MG63 (cell line): ENCODE measurements at regions not wholly inside any gene's neighbourhood (a gene's known extent, or its start where the extent isn't known, plus 50 kb on each side); places are given as distances from the start of the nearest gene placed in this dataset.
"Not testable (repeated sequence)": the region's sequence is repeated elsewhere in the genome, so short reads cannot be mapped to it uniquely, and the experiment has no call there.

Experiments used
- DNase-seq: peaks from one replicate; pipeline ENCODE4 v3.0.0-alpha.2; 2020
- H3K27me3 ChIP-seq: fragments of 250-450 bp; sonication (Bioruptor Pico); 2 replicates; pipeline ENCODE4 v1.5.1; 2020; ENCODE audit warnings: mild to moderate bottlenecking, moderate library complexity
- H3K36me3 ChIP-seq: fragments of 250-450 bp; sonication (Bioruptor Pico); 2 replicates; pipeline ENCODE4 v1.5.1; 2020; ENCODE audit warnings: mild to moderate bottlenecking, moderate library complexity
- H3K4me3 ChIP-seq: fragments of 250-450 bp; sonication (Bioruptor Pico); 2 replicates; pipeline ENCODE4 v1.5.1; 2020; ENCODE audit warnings: mild to moderate bottlenecking, moderate library complexity
- H3K9me3 ChIP-seq: fragments of 250-450 bp; sonication (Bioruptor Pico); 2 replicates; pipeline ENCODE4 v1.5.1; 2020; ENCODE audit warnings: mild to moderate bottlenecking, moderate library complexity

- no peak for DNase-seq
Observed at GRCh38 chr3:82474711-82475110, 713.3 kb upstream of the GBE1 start.

DNA sequence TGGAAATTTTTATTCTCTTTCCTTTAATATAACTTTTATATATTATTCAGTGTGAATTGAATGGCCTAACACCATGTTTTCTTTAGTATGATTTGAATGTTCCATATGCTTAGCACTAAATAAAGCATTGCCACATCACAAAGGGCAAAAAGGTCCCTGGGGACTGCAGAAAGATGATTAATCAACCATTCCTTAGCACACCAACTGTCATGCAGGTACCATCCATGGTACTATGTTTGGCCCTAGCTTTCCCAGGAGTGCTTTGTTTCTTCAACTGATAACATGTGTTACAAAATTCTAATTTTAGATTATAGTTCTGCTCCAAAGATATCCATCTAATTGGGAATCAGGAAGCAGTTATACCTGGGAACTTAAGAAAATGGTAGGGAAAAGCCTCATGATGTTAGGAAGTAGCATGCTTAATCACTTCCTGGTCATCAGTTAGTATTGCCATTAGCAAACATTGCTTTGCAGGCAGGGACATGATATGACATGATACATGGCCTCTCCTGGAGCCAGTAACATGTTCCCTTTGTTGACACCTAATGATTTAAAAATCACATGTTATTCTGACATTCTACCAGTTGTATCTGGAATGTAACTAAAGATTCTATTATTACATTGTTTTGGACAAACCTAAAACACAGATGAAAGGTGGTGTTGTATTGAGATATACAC is 712.6 kb upstream of the GBE1 start:
- H3K9me3 ChIP-seq = no peaks in the 10 kb centered on the region
- no peaks in the 10 kb centered on the region for H3K27me3 ChIP-seq
- no peak for DNase-seq
- H3K36me3 ChIP-seq = no peaks in the 10 kb centered on the region
- no peak overlapping the region for H3K4me3 ChIP-seq

More at GRCh38 chr3:82474711-82475110, 713.3 kb upstream of the GBE1 start:
- H3K36me3 ChIP-seq = no peaks in the 10 kb centered on the region
- no peaks in the 10 kb centered on the region for H3K9me3 ChIP-seq
- H3K4me3 ChIP-seq = no peak overlapping the region
- no peaks in the 10 kb centered on the region for H3K27me3 ChIP-seq

GRCh38 chr3:82467051-82467450 is 705.6 kb upstream of the GBE1 start:
- Histone ChIP-seq H3K4me3 (no peak overlapping the region), H3K9me3 (no peaks in the 10 kb centered on the region), H3K27me3 (no peaks in the 10 kb centered on the region), H3K36me3 (no peaks in the 10 kb centered on the region)
- DNase-seq = no peak

DNA sequence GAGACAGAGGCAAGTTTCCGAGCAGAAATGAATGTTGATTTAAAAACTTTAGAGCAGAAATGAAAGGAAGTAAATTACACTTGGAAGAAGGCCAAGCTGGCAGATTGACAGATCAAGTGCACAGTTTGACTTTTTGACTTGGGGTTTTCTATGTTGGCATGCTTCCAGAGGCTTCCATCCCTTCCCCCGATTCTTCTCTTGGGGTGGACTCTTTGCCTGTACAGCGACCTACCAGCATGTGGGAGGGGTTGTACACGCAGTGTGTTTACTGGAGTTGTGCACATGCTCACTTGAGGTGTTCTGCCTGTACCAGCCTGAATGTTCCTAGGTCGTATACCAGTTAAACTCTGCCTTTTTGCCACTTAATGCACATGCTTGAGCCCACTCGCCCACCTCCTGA is 701.5 kb upstream of the GBE1 start:
- no peaks in the 10 kb centered on the region for H3K27me3 ChIP-seq
- no peak for DNase-seq
- H3K4me3 ChIP-seq = no peak overlapping the region
- no peaks in the 10 kb centered on the region for H3K9me3 ChIP-seq
- H3K36me3 ChIP-seq = no peaks in the 10 kb centered on the region

DNA sequence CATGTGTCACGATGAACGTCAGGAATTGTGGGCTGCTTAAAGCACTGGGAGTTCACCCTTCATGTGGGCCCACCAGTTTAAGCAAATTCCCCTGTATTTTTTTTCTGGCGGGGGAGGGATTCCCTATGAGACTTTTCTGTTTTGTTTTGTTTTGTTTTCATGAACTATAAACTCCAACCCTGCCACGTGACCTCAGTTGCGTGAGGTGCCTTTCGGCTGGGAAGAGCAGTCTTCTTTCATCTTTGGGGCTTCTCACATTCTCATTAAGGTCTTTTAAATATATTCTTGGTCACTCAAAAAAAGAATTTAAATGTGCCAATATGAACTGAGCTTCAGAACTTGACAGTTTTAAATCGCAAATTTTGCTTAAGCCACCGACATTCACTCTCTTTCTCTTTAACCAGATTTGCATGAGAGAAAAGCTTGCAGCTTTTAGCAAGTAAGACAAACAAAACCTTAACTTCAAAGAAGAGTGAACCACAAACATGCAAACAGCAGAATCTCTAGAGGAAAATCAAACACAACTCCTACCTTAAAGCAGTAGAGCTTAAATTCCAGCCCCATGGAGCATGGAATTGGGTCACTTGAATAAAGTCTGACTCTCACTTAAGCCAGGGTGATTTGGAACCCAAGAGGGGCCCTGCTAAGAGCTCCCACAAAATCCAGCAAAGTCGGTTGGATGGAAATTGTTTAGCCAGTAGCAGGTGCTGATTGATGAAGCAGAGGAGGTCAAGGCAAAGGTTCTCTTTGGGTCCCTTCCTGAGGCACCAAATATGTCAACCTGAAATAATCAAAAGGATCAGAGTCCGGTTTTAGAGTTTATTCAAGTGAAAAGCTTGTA is 699.8 kb upstream of the GBE1 start:
- no peak for DNase-seq
- Histone ChIP-seq H3K36me3 (no peaks in the 10 kb centered on the region), H3K9me3 (no peaks in the 10 kb centered on the region), H3K4me3 (no peak overlapping the region), H3K27me3 (no peaks in the 10 kb centered on the region)

GRCh38 chr3:82448320-82448719 is 686.9 kb upstream of the GBE1 start:
- no peaks in the 10 kb centered on the region for H3K27me3 ChIP-seq
- H3K4me3 ChIP-seq = no peak overlapping the region
- H3K9me3 ChIP-seq = no peaks in the 10 kb centered on the region
- H3K36me3 ChIP-seq = no peaks in the 10 kb centered on the region
- no peak for DNase-seq

- H3K9me3 ChIP-seq, DNase-seq, H3K27me3 ChIP-seq, H3K4me3 ChIP-seq, H3K36me3 ChIP-seq: not testable (repeated sequence)
Observed at GRCh38 chr3:82428821-82429220, 667.4 kb upstream of the GBE1 start.

DNA sequence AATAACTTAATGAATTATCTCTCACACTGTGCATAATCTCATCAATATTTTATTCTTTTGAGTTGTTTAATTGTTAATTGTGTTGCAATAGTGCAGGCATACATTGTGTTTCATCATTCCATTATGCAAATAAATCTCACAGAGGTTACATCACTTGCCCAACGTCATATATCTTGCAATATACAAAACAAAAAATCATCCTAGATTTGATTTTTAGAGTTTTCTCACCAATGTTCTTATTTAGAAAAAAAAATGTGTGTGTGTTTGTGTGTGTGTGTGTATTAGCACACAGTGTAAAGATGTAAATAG is 662.5 kb upstream of the GBE1 start:
- Histone ChIP-seq H3K27me3 (no peaks in the 10 kb centered on the region), H3K9me3 (no peaks in the 10 kb centered on the region), H3K4me3 (no peak overlapping the region), H3K36me3 (no peaks in the 10 kb centered on the region)
- no peak for DNase-seq

GRCh38 chr3:82423268-82424030 is 662.0 kb upstream of the GBE1 start:
- Histone ChIP-seq H3K9me3 (no peaks in the 10 kb centered on the region), H3K27me3 (no peaks in the 10 kb centered on the region)
- DNase-seq = no peak

DNA sequence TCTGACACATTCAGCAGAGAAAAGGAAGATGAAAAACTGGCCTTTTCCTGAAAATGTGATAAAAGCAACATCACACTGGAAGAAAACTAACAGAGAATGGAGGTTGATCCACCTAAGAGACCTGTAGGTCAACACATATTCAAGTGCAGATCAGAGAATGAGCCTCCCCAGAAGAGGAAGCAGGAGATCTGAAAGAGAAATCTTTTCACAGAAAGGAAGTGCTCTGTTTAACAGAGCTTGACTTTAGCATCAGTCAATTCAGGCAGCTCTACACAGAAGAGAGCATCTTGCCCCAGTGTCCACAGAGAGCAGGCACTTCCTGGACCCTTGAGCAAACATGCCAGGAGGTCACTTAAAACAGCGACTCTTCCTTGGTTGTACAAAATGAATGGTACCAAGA is 655.4 kb upstream of the GBE1 start:
- Histone ChIP-seq H3K9me3 (no peaks in the 10 kb centered on the region), H3K36me3 (no peaks in the 10 kb centered on the region), H3K4me3 (no peak overlapping the region), H3K27me3 (no peaks in the 10 kb centered on the region)
- no peak for DNase-seq

More at GRCh38 chr3:82423268-82424030, 662.0 kb upstream of the GBE1 start:
- Histone ChIP-seq H3K36me3 (no peaks in the 10 kb centered on the region), H3K4me3 (no peak overlapping the region)

DNA sequence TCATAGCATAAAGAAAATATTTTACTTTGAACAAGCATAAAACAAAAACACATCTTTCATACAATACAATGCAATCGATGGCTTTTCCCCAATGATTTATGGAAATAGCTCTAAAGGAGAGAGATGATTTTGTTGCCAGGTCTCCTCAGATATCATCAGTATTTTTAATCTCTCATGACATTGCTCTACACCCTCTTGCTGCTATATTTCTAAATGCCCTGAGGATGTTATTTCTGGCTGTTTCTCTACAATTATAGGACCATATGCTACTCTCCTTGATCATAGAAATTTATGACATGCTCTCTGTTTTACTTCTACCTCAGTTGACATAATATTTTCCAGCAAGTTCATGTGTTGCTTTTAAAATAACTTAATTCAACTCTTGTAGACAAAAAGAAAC is 654.9 kb upstream of the GBE1 start:
- Histone ChIP-seq H3K36me3 (no peaks in the 10 kb centered on the region), H3K9me3 (no peaks in the 10 kb centered on the region), H3K27me3 (no peaks in the 10 kb centered on the region), H3K4me3 (no peak overlapping the region)
- no peak for DNase-seq

DNA sequence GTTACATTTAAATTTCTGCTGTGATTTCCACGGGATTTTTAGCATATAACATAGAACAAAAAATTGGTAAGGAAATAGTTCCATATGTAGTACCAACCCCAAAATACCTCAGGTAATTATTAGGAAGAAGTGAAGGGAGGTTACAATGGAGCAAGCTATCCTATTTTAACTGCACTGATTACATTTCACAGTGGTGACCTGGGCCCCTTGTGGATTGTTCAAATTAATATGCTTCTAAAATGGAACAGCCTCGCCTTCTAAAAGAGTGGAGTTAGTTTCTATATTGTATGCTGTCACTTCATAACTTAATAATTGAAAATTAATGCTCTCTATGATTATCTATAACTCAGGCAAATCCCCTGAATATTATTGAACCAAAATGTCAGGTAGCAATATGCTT is 651.7 kb upstream of the GBE1 start:
- Histone ChIP-seq H3K9me3 (no peaks in the 10 kb centered on the region), H3K27me3 (no peaks in the 10 kb centered on the region), H3K4me3 (no peak overlapping the region), H3K36me3 (no peaks in the 10 kb centered on the region)
- no peak for DNase-seq

- no peak for DNase-seq
- Histone ChIP-seq H3K9me3 (no peaks in the 10 kb centered on the region), H3K27me3 (no peaks in the 10 kb centered on the region), H3K4me3 (no peak overlapping the region), H3K36me3 (no peaks in the 10 kb centered on the region)
Observed at GRCh38 chr3:82410366-82410765, 648.9 kb upstream of the GBE1 start.

- Histone ChIP-seq H3K9me3 (no peaks in the 10 kb centered on the region), H3K4me3 (no peak overlapping the region), H3K36me3 (no peaks in the 10 kb centered on the region), H3K27me3 (no peaks in the 10 kb centered on the region)
- DNase-seq = no peak
Observed at GRCh38 chr3:82409842-82410241, 648.4 kb upstream of the GBE1 start.

- Histone ChIP-seq H3K9me3 (no peaks in the 10 kb centered on the region), H3K36me3 (no peaks in the 10 kb centered on the region), H3K27me3 (no peaks in the 10 kb centered on the region), H3K4me3 (no peak overlapping the region)
- DNase-seq = no peak
Observed at GRCh38 chr3:82392203-82392775, 630.8 kb upstream of the GBE1 start.

GRCh38 chr3:82390868-82391267 is 629.4 kb upstream of the GBE1 start:
- H3K27me3 ChIP-seq = no peaks in the 10 kb centered on the region
- no peak for DNase-seq
- no peaks in the 10 kb centered on the region for H3K9me3 ChIP-seq
- H3K4me3 ChIP-seq = no peak overlapping the region
- no peaks in the 10 kb centered on the region for H3K36me3 ChIP-seq

DNA sequence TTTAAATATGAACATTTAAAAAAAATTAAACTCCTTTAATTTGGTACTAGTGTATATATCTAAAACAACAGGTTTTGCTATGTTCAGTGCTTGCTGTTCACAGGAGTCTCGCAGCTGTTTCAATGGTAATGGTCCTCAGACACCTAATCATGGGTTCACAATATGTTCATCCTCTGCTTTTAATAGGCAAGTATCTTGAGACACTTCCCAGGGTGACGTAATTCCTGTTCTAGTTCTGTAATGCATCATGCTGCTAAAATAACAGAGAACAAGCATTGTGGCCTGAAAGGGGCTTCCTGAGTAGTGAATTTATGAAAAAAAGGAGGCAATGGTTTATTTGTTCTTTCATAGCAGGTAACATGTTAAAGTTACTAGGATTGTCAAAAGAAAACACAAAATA is 625.2 kb upstream of the GBE1 start:
- DNase-seq = no peak
- Histone ChIP-seq H3K27me3 (no peaks in the 10 kb centered on the region), H3K9me3 (no peaks in the 10 kb centered on the region), H3K4me3 (no peak overlapping the region), H3K36me3 (no peaks in the 10 kb centered on the region)
